NCI-H1092 (cell line): ENCODE measurements at regions not wholly inside any gene's neighbourhood (a gene's known extent, or its start where the extent isn't known, plus 50 kb on each side); places are given as distances from the start of the nearest gene placed in this dataset.

Experiments used
- DNase-seq: peaks from one replicate; lab custom pipeline; 2025; lab: John Stamatoyannopoulos, UW

DNA sequence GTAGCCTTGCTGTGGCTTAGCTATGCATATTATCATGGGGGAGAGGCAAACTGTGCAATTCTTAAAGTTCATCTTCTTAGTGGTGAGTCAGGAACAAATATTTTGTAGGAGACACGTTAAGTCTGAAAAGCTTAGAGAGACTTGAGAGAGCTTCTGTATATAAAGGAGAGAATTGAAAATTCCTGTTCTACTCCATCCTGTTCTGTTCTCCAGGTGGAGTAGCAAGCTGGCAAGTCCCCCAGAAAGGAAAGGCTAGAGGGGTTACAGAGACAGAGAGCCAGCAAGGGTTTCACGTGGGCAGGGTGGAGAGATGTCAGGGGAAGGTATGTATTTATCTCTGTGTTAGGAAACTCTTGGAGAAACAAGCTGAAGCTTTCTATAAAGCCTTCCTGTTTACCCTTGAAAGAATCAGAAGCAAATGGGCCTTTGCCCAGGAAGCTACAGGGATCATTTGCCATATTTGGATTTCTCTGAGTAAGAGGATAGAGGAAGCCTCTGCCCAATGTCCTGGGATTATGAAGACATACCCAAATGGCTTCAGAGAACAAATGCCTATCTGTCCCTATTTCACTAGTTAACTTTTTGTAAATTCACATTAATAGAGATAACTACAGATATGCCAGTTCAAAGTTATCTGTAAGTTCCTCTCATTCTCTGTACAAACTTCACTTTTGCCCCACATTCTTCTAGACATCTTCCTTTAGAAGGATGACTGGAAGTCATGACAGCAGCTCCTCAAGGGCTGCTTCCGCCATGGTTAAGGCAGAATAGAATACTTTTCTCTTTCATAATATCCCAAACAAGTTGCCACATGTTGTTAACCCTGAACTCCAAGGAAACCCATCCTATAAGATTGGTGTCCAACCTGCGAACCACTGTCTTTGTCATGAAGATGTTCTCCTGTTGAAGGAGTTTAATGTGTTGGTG, 126.7 kb upstream of the NEDD9 start:
- DNase-seq = no peak

DNA sequence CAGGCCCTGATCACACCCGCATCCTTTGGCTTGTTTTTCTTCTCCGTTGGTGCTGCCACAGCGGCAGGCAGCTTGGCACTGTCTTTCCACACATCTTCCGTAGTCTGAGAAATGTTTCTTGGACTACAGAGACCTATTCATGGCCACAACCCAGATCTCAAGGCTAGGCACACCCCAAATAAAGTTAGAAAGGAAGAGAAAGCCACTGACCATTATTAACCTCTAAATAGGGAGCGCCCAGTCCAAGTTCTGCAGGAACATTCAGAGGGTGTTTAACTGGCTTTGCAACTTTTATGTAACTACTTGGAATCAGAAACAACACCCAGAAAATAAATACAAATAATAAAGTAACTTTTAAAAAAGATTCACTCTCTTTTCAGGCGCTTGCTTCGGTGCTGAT, 124.8 kb upstream of the NEDD9 start:
- DNase-seq = no peak

DNA sequence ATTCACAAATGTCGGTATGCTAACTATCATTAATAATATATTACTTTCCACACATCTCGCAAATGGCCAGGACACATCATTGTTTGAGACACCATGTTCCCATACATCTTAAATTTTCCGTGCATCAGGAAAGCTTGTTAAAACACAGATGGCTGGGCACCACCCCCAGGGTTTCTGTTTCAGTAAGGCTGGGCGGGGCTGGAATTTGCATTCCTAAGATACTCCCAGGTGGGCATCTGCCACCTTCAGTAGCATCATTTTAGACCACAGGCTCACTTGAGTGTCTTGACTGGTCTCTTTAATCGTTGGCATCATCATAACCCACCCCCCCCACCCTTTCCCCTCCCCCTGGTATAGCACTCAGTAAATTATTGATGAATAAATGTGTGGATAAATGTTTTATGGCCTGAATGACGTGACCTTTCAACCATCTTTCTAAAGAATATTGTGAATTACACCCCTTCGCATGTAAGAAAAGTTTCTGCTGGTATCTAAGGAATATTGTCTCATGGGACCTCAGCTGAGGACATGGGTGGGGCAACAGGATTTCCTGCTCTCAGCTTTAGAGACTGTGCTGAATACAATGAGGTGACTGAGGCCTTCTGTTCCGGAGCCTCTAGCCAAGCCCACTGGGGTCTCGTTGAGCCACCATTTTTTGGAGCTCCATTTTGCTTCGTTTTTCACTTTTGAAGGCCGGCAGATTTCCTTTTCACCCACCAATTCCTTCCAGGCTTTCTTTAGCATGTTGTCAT, 124.1 kb upstream of the NEDD9 start:
- no peak for DNase-seq

DNA sequence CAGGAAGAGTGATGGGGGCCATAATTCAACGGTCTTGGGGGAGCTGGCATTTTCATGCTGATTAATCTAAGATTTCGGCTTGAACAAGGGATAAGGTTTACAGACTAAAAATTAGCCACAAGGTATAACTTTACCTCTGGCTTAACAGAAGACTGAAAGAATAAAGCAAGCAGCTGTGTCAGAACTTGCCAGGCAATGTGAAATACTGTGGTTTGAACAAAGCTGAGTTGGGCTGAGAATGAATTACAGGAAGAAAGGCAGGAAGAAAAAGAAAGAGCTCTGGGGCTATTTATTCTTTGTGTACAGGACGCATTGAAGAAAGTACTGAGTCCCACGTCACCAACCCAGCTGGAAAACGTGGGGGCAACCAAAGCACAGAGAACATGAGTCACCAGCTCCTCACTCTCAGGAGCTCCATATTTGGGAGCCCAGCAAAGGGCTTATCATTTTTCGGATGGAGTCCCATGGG, 121.5 kb upstream of the NEDD9 start:
- no peak for DNase-seq

DNA sequence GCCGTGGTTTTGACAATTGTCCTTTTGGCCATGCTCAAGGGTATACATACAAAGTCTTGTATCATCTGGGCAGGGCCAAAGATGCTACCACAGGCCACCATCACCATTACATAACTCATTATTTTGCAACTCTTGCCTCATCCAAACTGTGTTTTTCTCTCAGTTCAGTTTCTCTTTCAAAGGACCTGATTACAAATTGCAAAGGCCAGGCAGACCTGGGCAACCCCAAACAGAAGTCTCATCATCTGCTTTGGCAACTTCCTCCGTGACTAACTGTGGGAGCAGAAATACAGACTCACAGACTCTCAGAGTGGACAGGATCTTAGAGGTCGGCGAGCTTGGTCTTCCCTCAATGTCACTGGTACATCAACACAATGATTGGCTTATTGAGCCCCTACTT, 117.8 kb upstream of the NEDD9 start:
- DNase-seq = no peak

DNA sequence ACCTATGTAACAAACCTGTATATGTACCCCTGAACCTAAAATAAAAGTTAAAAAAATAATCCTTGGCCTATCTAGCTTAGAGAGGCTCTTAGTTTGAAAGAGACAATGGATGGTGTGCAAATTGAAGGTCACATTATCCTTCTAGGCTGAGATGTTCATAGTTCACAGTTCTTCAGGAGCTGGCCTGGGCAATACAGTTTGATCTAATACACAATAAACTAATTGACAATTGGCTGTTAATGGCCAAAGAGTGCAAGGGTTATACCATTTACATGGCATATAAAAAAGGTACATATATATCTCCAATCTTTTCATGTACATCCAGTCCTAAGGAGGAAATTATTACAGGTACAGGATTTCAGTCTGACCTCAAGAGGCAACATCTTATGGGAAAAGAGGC, 117.4 kb upstream of the NEDD9 start:
- DNase-seq = no peak

DNA sequence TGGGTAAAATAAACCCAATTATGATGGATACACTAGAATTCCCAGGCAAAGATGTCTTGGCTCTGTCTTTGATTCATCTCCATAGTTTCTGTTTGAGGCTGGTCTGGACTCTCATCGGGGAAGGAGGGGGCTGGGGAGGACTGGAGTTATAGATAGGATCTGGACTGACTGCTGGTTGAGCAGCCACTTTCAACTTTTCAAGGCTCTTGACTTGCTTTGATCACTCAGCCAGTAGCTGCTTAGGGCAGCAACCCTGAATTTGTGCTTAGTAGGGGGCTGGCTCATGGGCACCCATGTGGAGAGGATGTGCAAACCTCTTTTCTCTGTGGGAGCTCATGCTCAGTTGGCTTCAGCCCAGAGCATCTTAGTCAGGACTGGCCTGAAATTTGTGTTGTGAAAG, 114.0 kb upstream of the NEDD9 start:
- DNase-seq = no peak

DNA sequence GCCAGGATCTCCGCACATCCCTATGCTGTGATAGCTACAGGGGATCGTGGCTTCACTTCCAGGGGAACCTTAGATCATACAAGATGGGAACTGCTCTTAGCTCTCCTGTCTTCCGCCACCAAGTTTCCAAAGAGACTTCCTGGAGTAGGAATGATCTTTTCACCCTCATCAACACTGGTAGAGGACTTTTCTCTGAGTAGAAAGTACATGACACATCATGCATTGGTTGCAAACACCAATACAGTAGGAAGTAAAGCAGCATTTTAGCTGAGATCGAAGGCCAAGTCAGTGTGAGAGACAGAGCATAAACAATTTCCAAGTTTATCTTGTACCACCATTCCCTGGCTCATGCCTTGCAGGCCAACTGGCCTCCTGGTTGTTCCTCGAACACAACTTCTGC, 113.1 kb upstream of the NEDD9 start:
- no peak for DNase-seq

DNA sequence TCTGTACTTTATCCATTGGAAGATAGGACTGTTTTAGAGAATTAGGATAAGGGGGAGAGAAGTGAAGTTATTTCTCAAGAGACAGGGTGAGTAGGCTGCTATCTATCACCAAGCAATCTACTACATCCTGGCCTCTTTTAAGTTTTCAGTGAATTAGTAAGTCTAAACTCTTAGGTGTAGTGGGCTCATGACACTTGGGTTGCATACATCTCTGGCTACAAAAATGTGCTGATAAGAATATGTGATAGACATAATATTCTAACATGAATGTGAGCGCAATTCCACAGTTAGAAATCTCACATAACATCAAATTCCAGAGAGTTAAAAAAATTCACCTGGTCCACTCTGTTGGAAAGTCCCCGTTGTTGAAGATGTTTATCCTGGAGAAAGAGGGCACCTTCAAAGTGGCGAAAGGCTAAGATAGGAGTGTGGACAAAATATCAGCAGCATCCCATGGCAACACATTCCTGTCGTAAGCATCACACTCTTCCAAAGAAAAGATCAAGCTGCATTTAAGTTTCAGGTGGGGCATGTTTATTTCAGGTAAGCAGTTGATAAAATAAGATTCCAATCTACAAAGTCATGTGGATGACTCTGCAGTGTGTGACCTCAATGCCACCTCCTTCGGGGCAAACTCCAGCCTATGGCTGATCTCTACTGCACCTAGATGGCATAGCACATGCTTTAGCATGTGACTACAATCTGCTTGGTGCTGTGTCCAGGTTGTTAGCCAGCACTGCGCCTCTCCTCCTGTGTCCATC, 111.7 kb upstream of the NEDD9 start:
- no peak for DNase-seq

DNA sequence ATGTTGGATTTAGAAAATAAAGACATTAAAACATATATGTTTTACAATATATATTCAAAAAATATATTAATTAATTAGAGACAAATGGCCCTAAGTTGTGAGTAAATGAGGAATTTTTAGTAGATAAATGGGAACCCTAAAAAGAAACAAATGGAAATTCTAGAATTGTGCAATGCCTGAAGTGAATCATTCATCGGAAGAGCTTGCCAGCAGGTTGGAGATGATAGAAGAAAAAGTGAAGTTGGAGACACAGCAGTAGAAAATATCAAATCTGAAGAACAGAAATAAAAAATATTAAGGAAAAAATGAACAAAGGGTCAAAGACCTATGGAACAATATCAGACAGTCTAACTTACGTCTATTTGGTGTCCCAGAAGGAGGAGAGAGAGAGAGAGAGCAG, 109.4 kb upstream of the NEDD9 start:
- DNase-seq = no peak

DNA sequence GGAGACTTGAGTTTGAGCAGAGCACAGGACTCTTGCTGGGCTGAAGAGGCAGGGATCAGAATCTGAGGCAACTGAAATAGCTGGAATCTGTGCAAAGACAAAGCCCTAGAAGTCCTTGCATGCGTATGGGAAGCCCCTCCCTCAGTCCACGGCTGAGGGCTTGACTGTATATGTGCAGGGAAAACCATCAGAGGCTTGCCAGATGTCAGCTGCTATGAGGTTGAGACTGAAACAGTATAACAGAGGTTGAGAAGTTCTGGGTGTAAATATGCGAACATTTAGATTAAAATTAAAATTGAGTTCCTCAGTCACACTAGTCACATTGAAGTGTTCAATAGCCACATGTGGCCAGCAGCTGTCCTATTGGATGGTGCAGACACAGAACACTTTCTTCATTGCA, 108.8 kb upstream of the NEDD9 start:
- DNase-seq = no peak

DNA sequence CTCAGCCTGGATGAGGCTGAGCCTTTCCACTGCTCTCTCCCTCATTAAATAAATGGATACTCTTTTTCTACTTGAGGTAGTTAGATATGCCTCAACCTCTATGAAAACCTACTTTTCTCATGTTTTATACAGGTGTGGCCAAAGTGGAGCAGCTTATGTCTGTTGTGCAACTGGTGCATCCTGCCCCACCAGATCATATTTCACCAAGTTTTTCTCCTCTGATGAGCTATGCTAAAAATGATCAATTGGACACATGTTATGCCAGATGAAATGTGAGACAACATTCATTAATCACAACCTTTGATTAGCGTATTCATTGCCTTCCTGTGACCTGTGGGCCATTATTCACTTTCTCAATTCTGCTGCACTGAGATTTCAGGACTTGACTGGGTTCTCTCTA, 106.9 kb upstream of the NEDD9 start:
- no peak for DNase-seq

DNA sequence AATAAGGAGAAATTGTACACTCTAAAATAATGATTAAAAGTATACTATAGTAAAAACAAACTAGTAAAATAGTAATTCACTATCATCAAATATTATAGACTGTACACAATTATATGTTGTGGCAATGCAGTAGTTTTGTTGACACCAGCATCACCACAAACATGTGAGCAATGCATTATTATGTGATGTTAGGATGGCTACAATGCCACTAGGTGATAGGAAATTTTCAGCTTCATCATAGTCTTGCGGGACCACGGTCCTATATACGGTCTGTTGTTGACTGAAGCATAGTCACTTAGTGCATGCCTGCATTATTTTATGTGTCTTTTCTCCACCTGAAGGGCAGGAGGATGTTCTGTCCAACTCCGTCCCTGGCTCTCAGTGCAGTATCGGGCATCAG, 104.8 kb upstream of the NEDD9 start:
- no peak for DNase-seq

DNA sequence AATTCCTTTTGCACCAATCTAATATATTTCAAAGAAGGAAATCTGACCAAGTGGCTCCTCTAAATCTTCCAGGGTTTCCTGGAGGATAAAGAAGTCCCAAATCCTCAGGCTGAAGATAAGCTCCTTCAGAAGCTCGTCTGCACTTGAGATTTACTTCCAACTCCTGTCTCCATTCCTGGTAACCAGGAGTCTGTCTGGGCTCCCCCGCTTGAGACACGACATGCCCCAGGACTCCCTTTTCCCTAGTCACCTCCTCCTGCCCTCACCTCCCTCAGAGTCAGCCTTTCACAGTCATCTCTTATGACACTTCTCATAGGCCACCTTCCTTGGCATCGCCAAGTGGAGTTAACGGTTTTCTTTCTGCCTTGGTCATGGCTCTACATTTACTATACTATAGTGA, 103.4 kb upstream of the NEDD9 start:
- DNase-seq = no peak

DNA sequence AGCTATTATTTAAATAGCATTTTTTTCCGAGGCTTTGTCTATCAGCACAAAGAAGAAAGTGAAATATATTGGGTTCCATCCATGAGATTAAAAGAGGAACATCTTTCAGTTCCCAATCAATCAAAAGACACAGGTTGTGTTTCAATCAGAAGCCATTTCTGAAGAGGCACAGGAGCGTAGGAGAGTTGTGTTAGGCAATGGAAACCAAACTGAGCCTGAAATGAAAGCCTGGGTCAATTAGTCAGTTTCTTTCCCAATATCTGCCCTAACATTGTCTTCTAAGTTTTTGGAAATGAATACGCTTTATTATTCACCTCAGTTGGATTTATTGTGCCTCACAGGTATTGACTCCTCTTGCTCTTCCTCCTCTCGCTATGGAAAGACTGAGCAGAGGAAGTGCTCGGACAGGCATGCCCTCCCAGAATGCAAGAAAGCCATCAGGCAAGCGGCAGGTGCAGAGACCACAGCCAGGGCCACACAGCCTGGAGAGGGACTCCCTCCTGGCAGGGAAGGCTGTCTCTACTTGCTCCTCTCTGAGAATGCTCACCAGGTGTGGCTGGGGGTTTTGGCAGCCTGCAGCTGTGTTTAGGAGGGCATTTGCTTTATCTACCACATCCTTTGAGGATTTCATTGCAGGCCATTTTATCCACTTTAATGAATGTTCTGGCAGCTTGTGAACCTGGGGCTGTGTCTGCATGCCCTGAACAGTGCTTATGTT, 100.8 kb upstream of the NEDD9 start:
- DNase-seq = no peak

DNA sequence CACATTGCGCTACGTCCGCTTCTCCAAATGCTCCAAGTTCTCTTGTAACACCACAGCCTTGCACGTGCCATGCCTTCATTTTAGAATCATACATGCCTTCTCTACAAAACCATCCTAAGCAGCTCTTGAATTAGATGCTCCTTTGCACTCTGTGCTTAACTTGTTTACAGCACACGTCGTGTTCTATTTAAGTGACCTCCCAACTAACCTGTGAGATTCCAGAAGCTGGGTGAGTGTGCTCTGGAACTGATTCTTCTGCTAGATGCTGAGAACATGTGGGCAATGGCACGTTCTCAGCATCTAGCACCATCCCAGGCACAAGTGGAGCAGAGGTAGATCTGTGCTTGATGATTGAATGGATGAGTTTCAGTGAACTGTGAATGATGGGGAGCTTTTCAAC, 100.0 kb upstream of the NEDD9 start:
- no peak for DNase-seq

DNA sequence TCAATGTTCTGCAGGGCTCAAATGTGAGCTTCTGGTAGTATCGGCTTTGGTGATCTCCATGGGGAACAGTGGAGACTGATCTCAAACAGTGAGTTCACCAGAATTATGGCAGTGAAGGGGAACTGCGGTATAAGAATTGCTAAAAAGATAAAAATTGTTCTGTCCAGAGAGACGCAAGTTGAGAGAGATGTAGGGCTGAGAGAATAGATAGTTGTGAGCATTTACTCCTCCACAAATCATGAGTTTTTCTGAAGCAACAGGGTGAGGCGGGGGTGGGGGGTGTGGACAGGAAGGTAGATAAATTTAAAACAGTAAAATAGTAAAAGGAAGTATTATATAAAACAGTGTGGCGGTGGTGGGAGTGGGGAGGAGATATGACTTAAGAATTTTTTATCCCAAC, 98.6 kb upstream of the NEDD9 start:
- no peak for DNase-seq

DNA sequence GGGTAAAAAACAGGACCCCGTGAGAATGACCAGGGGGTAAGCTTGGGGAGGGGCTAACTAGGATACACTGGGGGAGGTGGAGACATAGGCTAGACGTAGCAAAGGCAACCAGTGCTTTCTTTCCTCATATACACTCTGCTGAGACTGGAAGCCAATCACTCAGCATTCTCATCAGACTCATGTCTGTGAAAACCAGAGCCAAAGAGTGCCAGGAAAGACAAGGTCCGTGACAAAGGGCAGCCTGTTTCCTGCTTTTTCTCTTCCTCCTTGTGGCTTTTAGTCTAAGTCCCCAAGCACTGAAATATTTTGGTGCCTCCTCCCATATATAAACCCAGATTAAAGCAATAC, 97.9 kb upstream of the NEDD9 start:
- no peak for DNase-seq

DNA sequence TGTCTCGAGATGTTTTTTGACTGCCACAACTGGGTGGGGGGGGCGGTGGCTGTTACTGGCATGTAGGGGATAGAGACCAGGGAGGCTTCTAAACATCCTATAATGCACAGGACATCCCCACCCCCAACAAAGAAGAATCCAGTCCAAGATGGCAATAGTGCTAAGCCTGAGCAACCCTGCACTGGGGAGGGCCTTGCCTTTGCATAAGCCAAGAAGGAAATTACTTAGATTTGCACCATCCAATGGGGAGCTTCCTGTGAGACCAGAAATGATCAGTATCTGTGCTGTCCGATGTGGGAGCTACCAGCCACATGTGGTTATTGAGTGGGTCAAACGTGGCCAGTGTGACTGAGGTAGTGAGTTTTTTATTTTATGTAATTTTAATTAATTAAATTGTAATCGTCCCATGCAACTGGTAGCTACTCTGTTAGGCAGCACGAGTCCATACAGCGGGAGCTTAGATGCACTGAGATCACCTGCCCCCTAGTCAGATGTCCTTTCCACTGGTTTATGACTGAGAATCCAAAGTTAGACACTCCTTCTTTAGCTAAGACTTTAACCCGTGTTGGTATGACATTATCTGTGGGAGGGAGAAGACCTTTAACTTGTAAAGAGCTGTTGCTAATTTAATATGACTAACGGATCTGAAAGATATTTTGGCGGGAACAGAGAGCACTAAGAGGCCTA, 97.4 kb upstream of the NEDD9 start:
- no peak for DNase-seq

DNA sequence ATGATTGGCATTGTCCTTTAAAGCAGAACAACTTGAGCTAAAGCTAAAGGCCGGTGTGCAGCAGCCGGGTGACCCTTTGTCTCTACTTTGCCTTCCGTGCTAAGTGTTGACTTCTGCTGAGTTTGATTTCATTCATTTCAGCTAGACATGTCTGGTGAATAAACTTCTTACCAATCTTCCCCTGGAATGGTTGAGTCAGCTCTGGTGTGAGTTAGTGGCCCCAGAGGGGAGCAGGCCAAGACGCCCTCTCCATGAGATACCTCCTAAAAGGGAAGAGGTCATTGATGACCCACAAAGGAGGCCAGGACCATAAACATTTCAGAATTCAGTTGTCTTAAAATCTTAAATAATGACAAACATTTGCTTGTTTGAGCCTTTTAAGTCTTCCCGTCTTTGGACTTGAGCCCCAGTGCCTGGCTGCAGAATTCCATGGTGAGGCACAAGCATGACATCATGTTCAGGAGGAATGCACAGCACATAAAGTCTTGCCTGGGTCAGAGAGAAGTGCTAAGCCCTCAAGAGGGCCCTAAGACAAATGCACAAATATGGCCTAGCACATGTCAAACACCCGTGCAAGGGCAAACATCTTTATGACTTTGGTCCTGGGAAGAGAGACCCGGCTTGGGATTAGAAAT, 96.3 kb upstream of the NEDD9 start:
- no peak for DNase-seq

DNA sequence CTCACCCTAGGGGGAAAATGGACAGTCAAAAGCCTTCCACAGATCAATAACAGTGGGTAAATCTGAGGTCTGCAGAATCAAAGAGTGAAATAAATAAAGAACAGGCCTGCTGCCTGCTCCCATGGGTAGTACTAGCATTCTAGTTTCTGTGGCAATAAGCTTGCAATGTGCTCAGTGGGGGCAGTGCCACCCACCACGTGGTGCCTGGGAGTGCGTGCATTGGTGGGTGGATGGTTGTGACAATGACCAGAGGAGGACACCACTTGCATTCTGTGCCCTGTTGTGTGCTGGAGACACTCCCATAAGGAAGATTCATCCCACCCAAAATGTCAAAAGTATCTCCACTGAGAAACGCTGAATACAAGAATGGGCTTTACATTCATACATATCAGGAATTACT, 95.5 kb upstream of the NEDD9 start:
- DNase-seq = no peak
